ENCODE measurements at regions not wholly inside any gene's neighbourhood (a gene's known extent, or its start where the extent isn't known, plus 50 kb on each side); places are given as distances from the start of the nearest gene placed in this dataset.

GRCh38 chr7:82562716-82563404 is 119.3 kb upstream of the CACNA2D1 start:
- no peak for TF ChIP-seq CTCF (IDR thresholded peaks at IDR 0.05; ENCODE audit: insufficient read depth, low read depth, low read length)
- H3K4me3 ChIP-seq (ENCODE audit: low read depth, low read length): no peak overlapping the region
- peak; percentile 46 for DNase-seq (ENCODE audit: low read depth)

- H3K4me3 ChIP-seq (ENCODE audit: low read depth, low read length): no peak overlapping the region
- TF ChIP-seq CTCF (IDR thresholded peaks at IDR 0.05; ENCODE audit: insufficient read depth, low read depth, low read length): no peak
- no peak for DNase-seq (ENCODE audit: low read depth)
Observed at GRCh38 chr7:82559193-82559805, 115.7 kb upstream of the CACNA2D1 start.

GRCh38 chr7:82549616-82550285 is 106.2 kb upstream of the CACNA2D1 start:
- no peak for DNase-seq (ENCODE audit: low read depth)
- no peak overlapping the region for H3K4me3 ChIP-seq (ENCODE audit: low read depth, low read length)
- no peak for TF ChIP-seq CTCF (IDR thresholded peaks at IDR 0.05; ENCODE audit: insufficient read depth, low read depth, low read length)

GRCh38 chr7:82548141-82548688 is 104.6 kb upstream of the CACNA2D1 start:
- no peak overlapping the region for H3K4me3 ChIP-seq (ENCODE audit: low read depth, low read length)
- DNase-seq (ENCODE audit: low read depth): no peak
- no peak for TF ChIP-seq CTCF (IDR thresholded peaks at IDR 0.05; ENCODE audit: insufficient read depth, low read depth, low read length)

- no peak overlapping the region for H3K4me3 ChIP-seq (ENCODE audit: low read depth, low read length)
- TF ChIP-seq CTCF (IDR thresholded peaks at IDR 0.05; ENCODE audit: insufficient read depth, low read depth, low read length): no peak
- DNase-seq (ENCODE audit: low read depth): peak; percentile 59
Observed at GRCh38 chr7:82542665-82543064, 99.1 kb upstream of the CACNA2D1 start.

GRCh38 chr7:82539969-82540368 is 96.4 kb upstream of the CACNA2D1 start:
- no peak for DNase-seq (ENCODE audit: low read depth)
- no peak overlapping the region for H3K4me3 ChIP-seq (ENCODE audit: low read depth, low read length)
- TF ChIP-seq CTCF (IDR thresholded peaks at IDR 0.05; ENCODE audit: insufficient read depth, low read depth, low read length): no peak
